ENCODE measurements at regions not wholly inside any gene's neighbourhood (a gene's known extent, or its start where the extent isn't known, plus 50 kb on each side); places are given as distances from the start of the nearest gene placed in this dataset.

GRCh38 chr11:64501500-64502427 is 54.0 kb upstream of the SLC22A11 start:
- peaks cover 3 to 4% of the 10 kb centered on the region in 2 donors for H3K36me3 Mint-ChIP-seq
- no peak overlapping the region for H3K4me3 Mint-ChIP-seq
- no peak overlapping the region for H3K27ac Mint-ChIP-seq
- H3K4me1 Mint-ChIP-seq: no peaks in the 10 kb centered on the region
- ATAC-seq (replicated peaks): no peak
- no peak for DNase-seq
- peaks cover 12 to 15% of the 10 kb centered on the region in 2 donors for H3K27me3 Mint-ChIP-seq
- peaks cover 0 to 6% of the 10 kb centered on the region in 2 donors for H3K9me3 Mint-ChIP-seq

DNA sequence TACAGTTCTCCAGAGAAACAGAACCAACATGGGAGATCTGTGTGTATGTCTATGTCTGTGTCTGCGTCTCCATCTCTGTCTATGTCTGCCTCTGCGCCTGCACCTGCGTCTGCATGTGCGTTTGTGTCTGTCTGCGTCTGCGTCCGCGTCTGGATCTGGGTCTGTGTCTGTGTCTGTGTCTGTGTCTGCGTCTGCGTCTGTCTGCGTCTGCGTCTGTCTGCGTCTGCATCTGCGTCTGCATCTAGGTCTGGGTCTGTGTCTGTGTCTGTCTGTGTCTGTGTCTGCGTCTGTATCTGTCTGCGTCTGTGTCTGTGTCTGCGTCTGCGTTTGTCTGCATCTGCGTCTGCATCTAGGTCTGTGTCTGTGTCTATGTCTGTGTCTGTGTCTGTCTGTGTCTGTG is 53.1 kb upstream of the SLC22A11 start:
- Mint-ChIP-seq H3K27ac (no peak overlapping the region), H3K36me3 (peaks cover 3 to 4% of the 10 kb centered on the region in 2 donors), H3K27me3 (peaks cover 12 to 15% of the 10 kb centered on the region in 2 donors), H3K4me1 (no peaks in the 10 kb centered on the region), H3K9me3 (peaks cover 0 to 6% of the 10 kb centered on the region in 2 donors), H3K4me3 (no peak overlapping the region)
- ATAC-seq (replicated peaks) (no peak), DNase-seq (no peak)

DNA sequence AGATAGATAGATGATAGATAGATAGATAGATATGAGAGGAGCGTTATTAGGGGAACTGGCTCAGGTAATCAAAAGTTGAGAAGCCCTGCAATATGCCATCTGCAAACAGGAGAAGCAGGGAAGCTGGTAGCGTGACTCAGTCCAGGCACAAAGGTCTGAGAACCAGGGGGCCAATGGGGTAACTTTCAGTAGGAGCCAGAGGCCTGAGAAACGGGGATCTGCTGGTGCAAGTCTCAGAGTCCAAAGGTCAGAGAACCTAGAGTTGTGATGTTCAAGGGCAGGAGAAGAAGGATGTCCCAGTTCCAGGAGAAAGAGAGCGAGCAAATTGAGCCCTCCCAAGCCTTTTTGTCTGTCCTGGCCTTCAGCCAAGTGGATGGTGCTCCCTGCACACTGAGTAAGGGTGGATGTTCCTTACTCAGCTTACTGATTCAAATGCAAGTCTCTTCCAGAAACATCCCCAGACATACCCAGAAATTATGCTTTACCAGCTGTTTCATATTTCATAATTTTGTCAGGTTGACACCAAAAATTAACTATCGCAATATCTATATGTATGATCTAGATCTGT is 52.5 kb upstream of the SLC22A11 start:
- Mint-ChIP-seq H3K27ac (no peak overlapping the region), H3K27me3 (peaks cover 12 to 20% of the 10 kb centered on the region in 2 donors), H3K9me3 (peaks cover 0 to 6% of the 10 kb centered on the region in 2 donors), H3K4me1 (no peaks in the 10 kb centered on the region), H3K36me3 (peaks cover 3 to 4% of the 10 kb centered on the region in 2 donors), H3K4me3 (no peak overlapping the region)
- ATAC-seq (replicated peaks) (no peak), DNase-seq (no peak)

DNA sequence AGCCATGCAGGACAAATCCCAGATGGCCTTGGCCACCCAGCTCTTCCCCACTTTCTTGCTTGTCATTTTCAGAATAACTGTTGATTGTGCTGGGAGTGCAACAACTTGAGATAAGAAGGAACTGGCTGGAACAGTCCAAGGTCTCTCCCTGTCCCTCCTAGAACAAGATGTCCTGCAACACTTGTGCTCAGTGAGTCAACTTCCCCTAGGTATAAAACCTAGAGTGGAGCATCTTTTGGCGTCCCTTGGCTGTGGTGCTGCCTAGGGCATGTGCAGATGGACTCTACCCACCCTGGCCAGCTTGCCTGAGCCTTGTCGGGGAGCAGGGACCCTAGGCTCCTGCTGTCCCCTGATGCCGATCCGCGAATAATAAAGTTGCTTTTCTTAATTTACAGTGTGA is 50.7 kb upstream of the SLC22A11 start:
- peaks cover 0 to 6% of the 10 kb centered on the region in 2 donors for H3K9me3 Mint-ChIP-seq
- no peak for DNase-seq
- no peak overlapping the region for H3K27ac Mint-ChIP-seq
- no peak overlapping the region for H3K4me3 Mint-ChIP-seq
- no peak for ATAC-seq (replicated peaks)
- H3K36me3 Mint-ChIP-seq: peaks cover 3 to 4% of the 10 kb centered on the region in 2 donors
- H3K4me1 Mint-ChIP-seq: no peaks in the 10 kb centered on the region
- peaks cover 8 to 14% of the 10 kb centered on the region in 2 donors for H3K27me3 Mint-ChIP-seq
